PC-9 (cell line): ENCODE measurements at regions not wholly inside any gene's neighbourhood (a gene's known extent, or its start where the extent isn't known, plus 50 kb on each side); places are given as distances from the start of the nearest gene placed in this dataset.

Experiments used
- EZH2 ChIP-seq: fragments of 200-600 bp; sonication (generic); IDR thresholded peaks from 2 replicates; pipeline ENCODE4 v1.8.0; 2017; ENCODE audit warnings: antibody characterized with exemption, low read depth
- TF ChIP-seq, protein P1 (sequence below): fragments of 200-600 bp; sonication (generic); conservative IDR thresholded peaks from 2 replicates; pipeline ENCODE4 v1.6.1; 2017; ENCODE audit warnings: mixed run types, antibody characterized with exemption, mild to moderate bottlenecking, moderate library complexity

GRCh38 chr1:82227306-82228095 is 426.8 kb downstream of the ADGRL2 start:
- TF ChIP-seq, protein P1, sequence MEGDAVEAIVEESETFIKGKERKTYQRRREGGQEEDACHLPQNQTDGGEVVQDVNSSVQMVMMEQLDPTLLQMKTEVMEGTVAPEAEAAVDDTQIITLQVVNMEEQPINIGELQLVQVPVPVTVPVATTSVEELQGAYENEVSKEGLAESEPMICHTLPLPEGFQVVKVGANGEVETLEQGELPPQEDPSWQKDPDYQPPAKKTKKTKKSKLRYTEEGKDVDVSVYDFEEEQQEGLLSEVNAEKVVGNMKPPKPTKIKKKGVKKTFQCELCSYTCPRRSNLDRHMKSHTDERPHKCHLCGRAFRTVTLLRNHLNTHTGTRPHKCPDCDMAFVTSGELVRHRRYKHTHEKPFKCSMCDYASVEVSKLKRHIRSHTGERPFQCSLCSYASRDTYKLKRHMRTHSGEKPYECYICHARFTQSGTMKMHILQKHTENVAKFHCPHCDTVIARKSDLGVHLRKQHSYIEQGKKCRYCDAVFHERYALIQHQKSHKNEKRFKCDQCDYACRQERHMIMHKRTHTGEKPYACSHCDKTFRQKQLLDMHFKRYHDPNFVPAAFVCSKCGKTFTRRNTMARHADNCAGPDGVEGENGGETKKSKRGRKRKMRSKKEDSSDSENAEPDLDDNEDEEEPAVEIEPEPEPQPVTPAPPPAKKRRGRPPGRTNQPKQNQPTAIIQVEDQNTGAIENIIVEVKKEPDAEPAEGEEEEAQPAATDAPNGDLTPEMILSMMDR: no peak
- TF ChIP-seq EZH2: no peak
